Panc1 (cell line): ENCODE measurements at regions not wholly inside any gene's neighbourhood (a gene's known extent, or its start where the extent isn't known, plus 50 kb on each side); places are given as distances from the start of the nearest gene placed in this dataset.

Experiments used
- ATAC-seq: fragments of 200-7000 bp; cut with Tn5 transposase; 2 replicates; pipeline ENCODE4 v1.9.1; 2020; ENCODE audit warnings: mild to moderate bottlenecking, moderate library complexity
- BruUV-seq: library from RNA; stranded (reverse); fragments of 400-500 nt; replicated peaks from 2 replicates; lab custom pipeline; 2021; lab: Mats Ljungman, UMichigan
- CTCF ChIA-PET: fragments of 300-600 bp; sonication (Branson Sonifier 250); formaldehyde crosslinking; loops from one replicate; lab custom pipeline; 2022; ENCODE audit warnings: antibody characterized with exemption; lab: Charles Lee
- POLR2A ChIA-PET: fragments of 300-600 bp; sonication (Branson Sonifier 250); formaldehyde crosslinking; loops from one replicate; lab custom pipeline; 2022; ENCODE audit warnings: antibody characterized with exemption; lab: Charles Lee
- DNase-seq: peaks from one replicate; pipeline ENCODE4 v3.0.0-alpha.2; 2010; ENCODE audit warnings: low read depth, low spot score
- H3K27ac ChIP-seq: 2 replicates; pipeline ENCODE4 v1.5.1; 2011; ENCODE audit warnings: mild to moderate bottlenecking, low read length, inconsistent platforms
- H3K27me3 ChIP-seq: fragments of 200-500 bp; sonication (Bioruptor generic); 2 replicates; pipeline ENCODE4 v1.6.0; 2014; ENCODE audit warnings: low read length, inconsistent platforms; ENCODE audit not compliant: control insufficient read depth, insufficient read depth
- H3K36me3 ChIP-seq: fragments of 200-500 bp; sonication (Bioruptor generic); 2 replicates; pipeline ENCODE4 v1.5.1; 2014; ENCODE audit warnings: inconsistent platforms, mild to moderate bottlenecking, low read length, moderate library complexity; ENCODE audit not compliant: control insufficient read depth, insufficient read depth
- H3K4me1 ChIP-seq: 2 replicates; pipeline ENCODE4 v1.5.1; 2011; ENCODE audit warnings: inconsistent platforms, mild to moderate bottlenecking, low read length, moderate library complexity; ENCODE audit not compliant: control insufficient read depth, insufficient read depth
- H3K4me3 ChIP-seq, 2 experiments: 2 replicates each; pipeline ENCODE4 v1.5.1; 2011 to 2012; ENCODE audit warnings: low read depth in 2 of 2, low read length in 2 of 2, mild to moderate bottlenecking in 2 of 2, inconsistent platforms in 1 of 2, moderate library complexity in 1 of 2
- H3K9me3 ChIP-seq: fragments of 200-500 bp; sonication (Bioruptor generic); 2 replicates; pipeline ENCODE4 v1.5.1; 2014; ENCODE audit warnings: low read depth, mild to moderate bottlenecking, inconsistent platforms, low read length, moderate library complexity; ENCODE audit not compliant: control insufficient read depth, insufficient read depth
- POLR2AphosphoS5 ChIP-seq: IDR thresholded peaks from 2 replicates; pipeline ENCODE4 v1.6.1; 2012; ENCODE audit warnings: mild to moderate bottlenecking, low read depth, low read length, moderate library complexity
- REST ChIP-seq, 2 experiments: IDR thresholded peaks; 2 replicates each; pipeline ENCODE4 v1.6.1; 2011 to 2012; ENCODE audit warnings: low read depth in 2 of 2, control low read depth in 1 of 2, low read length in 1 of 2, mild to moderate bottlenecking in 1 of 2, moderate library complexity in 1 of 2; ENCODE audit not compliant: insufficient read depth in 1 of 2
- SIN3A ChIP-seq: IDR thresholded peaks from 2 replicates; pipeline ENCODE4 v1.6.1; 2012; ENCODE audit warnings: low read depth, mild to moderate bottlenecking, low read length, moderate library complexity, borderline replicate concordance; ENCODE audit not compliant: insufficient read depth
- TCF7L2 ChIP-seq: IDR thresholded peaks from 2 replicates; pipeline ENCODE4 v1.6.1; 2011; ENCODE audit warnings: mild to moderate bottlenecking, low read depth, low read length, inconsistent platforms
- in situ Hi-C: cut with HindIII; loops from 2 replicates; pipeline ENCODE4 v1.10.0; 2016; ENCODE audit warnings: low sequenced_read_pairs, low pct_unique_long_range_greater_than_20kb
- intact Hi-C: fragments of 100-400 bp; cut with micrococcal nuclease; formaldehyde crosslinking; loops from one replicate; pipeline ENCODE4 v1.10.0; 2022; ENCODE audit not compliant: unreplicated experiment
- TF ChIP-seq, protein P1 (sequence below): fragments of 450-650 bp; IDR thresholded peaks from 2 replicates; pipeline ENCODE4 v1.5.1; 2017; ENCODE audit warnings: mild to moderate bottlenecking

DNA sequence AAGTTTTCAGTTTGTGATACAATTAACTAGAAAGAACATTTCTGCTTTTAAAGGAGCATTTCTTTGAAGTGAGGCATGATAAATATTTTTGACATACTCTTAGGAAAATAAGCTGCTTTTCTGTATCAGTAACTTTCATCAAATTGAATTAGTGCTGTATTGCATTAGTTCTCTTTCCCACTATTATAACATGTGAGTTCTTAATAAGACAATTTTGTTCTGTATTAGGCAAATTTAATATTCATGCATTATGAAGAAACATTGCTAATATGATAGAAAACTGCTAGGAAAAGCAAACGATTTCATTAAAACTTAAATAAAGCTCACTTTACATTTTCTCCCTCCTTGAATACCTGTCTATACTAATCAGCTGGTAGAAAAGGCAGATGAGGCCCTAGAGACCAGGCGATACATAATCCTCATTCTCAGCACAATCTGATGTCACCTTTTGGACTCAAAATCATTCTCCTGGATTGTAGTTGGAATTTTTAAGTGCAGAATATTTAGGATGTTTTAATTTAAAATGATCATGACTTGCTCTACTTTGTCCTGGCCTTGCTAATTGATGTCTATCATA is 1636.8 kb downstream of the PCDH9 start:
- H3K27ac ChIP-seq = no peak overlapping the region
- TF ChIP-seq REST (IDR thresholded peaks at IDR 0.05; ENCODE audit: insufficient read depth in 1 of 2, low read depth in 2 of 2, low read length in 1 of 2) = no peak
- TF ChIP-seq SIN3A = no peak
- no peak for TF ChIP-seq POLR2AphosphoS5
- no peak for TF ChIP-seq TCF7L2
- TF ChIP-seq, protein P1, sequence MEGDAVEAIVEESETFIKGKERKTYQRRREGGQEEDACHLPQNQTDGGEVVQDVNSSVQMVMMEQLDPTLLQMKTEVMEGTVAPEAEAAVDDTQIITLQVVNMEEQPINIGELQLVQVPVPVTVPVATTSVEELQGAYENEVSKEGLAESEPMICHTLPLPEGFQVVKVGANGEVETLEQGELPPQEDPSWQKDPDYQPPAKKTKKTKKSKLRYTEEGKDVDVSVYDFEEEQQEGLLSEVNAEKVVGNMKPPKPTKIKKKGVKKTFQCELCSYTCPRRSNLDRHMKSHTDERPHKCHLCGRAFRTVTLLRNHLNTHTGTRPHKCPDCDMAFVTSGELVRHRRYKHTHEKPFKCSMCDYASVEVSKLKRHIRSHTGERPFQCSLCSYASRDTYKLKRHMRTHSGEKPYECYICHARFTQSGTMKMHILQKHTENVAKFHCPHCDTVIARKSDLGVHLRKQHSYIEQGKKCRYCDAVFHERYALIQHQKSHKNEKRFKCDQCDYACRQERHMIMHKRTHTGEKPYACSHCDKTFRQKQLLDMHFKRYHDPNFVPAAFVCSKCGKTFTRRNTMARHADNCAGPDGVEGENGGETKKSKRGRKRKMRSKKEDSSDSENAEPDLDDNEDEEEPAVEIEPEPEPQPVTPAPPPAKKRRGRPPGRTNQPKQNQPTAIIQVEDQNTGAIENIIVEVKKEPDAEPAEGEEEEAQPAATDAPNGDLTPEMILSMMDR = no peak
- intact Hi-C loops = no loop called here
- no TSS peak for BruUV-seq
- H3K27me3 ChIP-seq = no peaks in the 10 kb centered on the region
- H3K36me3 ChIP-seq = no peaks in the 10 kb centered on the region
- DNase-seq (no peak), ATAC-seq (no peak)
- CTCF ChIA-PET = no interaction called here
- no peaks in the 10 kb centered on the region for H3K4me1 ChIP-seq
- in situ Hi-C loops = no loop called here
- POLR2A ChIA-PET = no interaction called here
- no peak overlapping the region for H3K4me3 ChIP-seq
- H3K9me3 ChIP-seq = no peaks in the 10 kb centered on the region

GRCh38 chr13:65592731-65593130 is 1637.4 kb downstream of the PCDH9 start:
- H3K4me3 ChIP-seq = no peak overlapping the region
- TF ChIP-seq REST (IDR thresholded peaks at IDR 0.05; ENCODE audit: insufficient read depth in 1 of 2, low read depth in 2 of 2, low read length in 1 of 2) (no peak), SIN3A (no peak), POLR2AphosphoS5 (no peak), TCF7L2 (no peak)
- TF ChIP-seq, protein P1 = no peak
- intact Hi-C loops = no loop called here
- in situ Hi-C loops = no loop called here
- H3K4me1 ChIP-seq = no peaks in the 10 kb centered on the region
- ChIA-PET POLR2A (no interaction called here), CTCF (no interaction called here)
- no peak overlapping the region for H3K27ac ChIP-seq
- H3K27me3 ChIP-seq = no peaks in the 10 kb centered on the region
- H3K36me3 ChIP-seq = no peaks in the 10 kb centered on the region
- ATAC-seq (no peak), DNase-seq (no peak)
- H3K9me3 ChIP-seq = no peaks in the 10 kb centered on the region
- no TSS peak for BruUV-seq
